ENCODE measurements at regions not wholly inside any gene's neighbourhood (a gene's known extent, or its start where the extent isn't known, plus 50 kb on each side); places are given as distances from the start of the nearest gene placed in this dataset.

GRCh38 chr11:28730336-28730735 lies 622.1 kb downstream of the METTL15 start:
- CTCF ChIA-PET, result no interaction called here
- Histone ChIP-seq H3K4me1 (ENCODE audit: control insufficient read depth, insufficient read depth, low read length) (no peaks in the 10 kb centered on the region), H3K36me3 (ENCODE audit: control insufficient read depth in 2 of 2, insufficient read depth in 1 of 2, low read length in 2 of 2) (no peaks in the 10 kb centered on the region), H3K27ac (ENCODE audit: extremely low read depth, low read depth, low read length) (no peak overlapping the region), H3K4me3 (ENCODE audit: low read depth, low read length) (no peak overlapping the region), H3K9me3 (ENCODE audit: control insufficient read depth, insufficient read depth, low read depth, low read length) (no peaks in the 10 kb centered on the region)
- POLR2A ChIA-PET, result no interaction called here
- TF ChIP-seq REPIN1 (tag by site-specific recombination; IDR thresholded peaks at IDR 0.05; ENCODE audit: low read depth) (no peak), ZNF704 (tag by site-specific recombination; IDR thresholded peaks at IDR 0.05) (no peak), KLF9 (tag by site-specific recombination; IDR thresholded peaks at IDR 0.05; ENCODE audit: low read depth) (no peak), ZNF707 (tag by site-specific recombination; IDR thresholded peaks at IDR 0.05) (no peak), ZSCAN4 (tag by site-specific recombination; IDR thresholded peaks at IDR 0.05) (no peak), ZNF324 (tag by site-specific recombination; IDR thresholded peaks at IDR 0.05) (no peak), ZNF701 (tag by site-specific recombination; IDR thresholded peaks at IDR 0.05) (no peak), ZNF596 (tag by site-specific recombination; IDR thresholded peaks at IDR 0.05) (no peak), ZNF24 (tag by site-specific recombination; IDR thresholded peaks at IDR 0.05) (no peak)

GRCh38 chr11:28729339-28729738 lies 621.2 kb downstream of the METTL15 start:
- POLR2A ChIA-PET, result no interaction called here
- no peaks in the 10 kb centered on the region for H3K4me1 ChIP-seq (ENCODE audit: control insufficient read depth, insufficient read depth, low read length)
- CTCF ChIA-PET, result no interaction called here
- no peak overlapping the region for H3K27ac ChIP-seq (ENCODE audit: extremely low read depth, low read depth, low read length)
- H3K4me3 ChIP-seq (ENCODE audit: low read depth, low read length), result no peak overlapping the region
- H3K9me3 ChIP-seq (ENCODE audit: control insufficient read depth, insufficient read depth, low read depth, low read length), result no peaks in the 10 kb centered on the region
- H3K36me3 ChIP-seq (ENCODE audit: control insufficient read depth in 2 of 2, insufficient read depth in 1 of 2, low read length in 2 of 2), result no peaks in the 10 kb centered on the region
- TF ChIP-seq ZNF239 (tag by site-specific recombination; IDR thresholded peaks at IDR 0.05) (no peak), MYNN (tag by site-specific recombination; IDR thresholded peaks at IDR 0.05; ENCODE audit: borderline replicate concordance) (no peak), ZNF398 (tag by site-specific recombination; IDR thresholded peaks at IDR 0.05) (no peak), HOXD13 (CRISPR knock-in tag; IDR thresholded peaks at IDR 0.05; ENCODE audit: borderline replicate concordance) (no peak), ZNF341 (tag by site-specific recombination; IDR thresholded peaks at IDR 0.05; ENCODE audit: low read depth) (no peak), ZSCAN4 (tag by site-specific recombination; IDR thresholded peaks at IDR 0.05) (no peak), ZNF670 (tag by site-specific recombination; IDR thresholded peaks at IDR 0.05; ENCODE audit: low read depth) (no peak), HOXC10 (CRISPR knock-in tag; IDR thresholded peaks at IDR 0.05) (no peak), ZNF274 (IDR thresholded peaks at IDR 0.05; ENCODE audit: low read length) (no peak), ZNF274 (tag by site-specific recombination; IDR thresholded peaks at IDR 0.05; ENCODE audit: borderline replicate concordance) (no peak), ZNF558 (tag by site-specific recombination; IDR thresholded peaks at IDR 0.05) (no peak), ZNF664 (tag by site-specific recombination; IDR thresholded peaks at IDR 0.05) (no peak), BCL6B (tag by site-specific recombination; IDR thresholded peaks at IDR 0.05) (no peak)
